Cerebellar cortex (tissue), 1 donor: ENCODE measurements at regions not wholly inside any gene's neighbourhood (a gene's known extent, or its start where the extent isn't known, plus 50 kb on each side); places are given as distances from the start of the nearest gene placed in this dataset.
"Not testable (repeated sequence)": the region's sequence is repeated elsewhere in the genome, so short reads cannot be mapped to it uniquely, and the experiment has no call there.

Experiments used
- DNase-seq: peaks from one replicate; pipeline ENCODE4 v3.0.0-alpha.2; 2015; ENCODE audit warnings: low spot score

GRCh38 chr22:34743110-34743751 lies 322.7 kb upstream of the ISX start:
- DNase-seq: no peak

- no peak for DNase-seq
These were observed 305.5 kb upstream of the ISX start for GRCh38 chr22:34760276-34761008.

DNA sequence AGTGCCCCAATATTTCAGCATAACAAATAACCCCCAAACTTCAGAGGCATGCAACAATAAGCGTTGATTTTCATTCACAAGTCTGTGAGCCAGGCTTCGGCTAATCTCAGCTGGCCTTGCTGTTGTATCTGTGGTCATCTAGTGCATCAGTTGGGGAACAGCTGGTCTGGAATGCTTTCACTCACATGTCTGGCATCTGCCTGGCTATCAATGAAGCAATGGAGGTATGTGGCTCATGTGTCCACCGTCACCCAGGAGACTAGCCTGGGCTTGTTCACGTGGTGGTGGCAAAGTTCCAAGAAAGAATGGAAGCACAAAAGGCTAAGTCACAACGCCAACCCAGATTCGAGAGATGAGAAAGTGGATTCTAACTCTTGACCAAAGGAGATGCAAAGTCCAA lies 304.8 kb upstream of the ISX start:
- no peak for DNase-seq

GRCh38 chr22:34763496-34763895 lies 302.5 kb upstream of the ISX start:
- no peak for DNase-seq

- DNase-seq: no peak
These were observed 300.8 kb upstream of the ISX start for GRCh38 chr22:34765115-34765514.

- no peak for DNase-seq
These were observed 296.6 kb upstream of the ISX start for GRCh38 chr22:34769361-34769760.

GRCh38 chr22:34776817-34777216 lies 289.1 kb upstream of the ISX start:
- no peak for DNase-seq

GRCh38 chr22:34781681-34782080 lies 284.3 kb upstream of the ISX start:
- no peak for DNase-seq

DNA sequence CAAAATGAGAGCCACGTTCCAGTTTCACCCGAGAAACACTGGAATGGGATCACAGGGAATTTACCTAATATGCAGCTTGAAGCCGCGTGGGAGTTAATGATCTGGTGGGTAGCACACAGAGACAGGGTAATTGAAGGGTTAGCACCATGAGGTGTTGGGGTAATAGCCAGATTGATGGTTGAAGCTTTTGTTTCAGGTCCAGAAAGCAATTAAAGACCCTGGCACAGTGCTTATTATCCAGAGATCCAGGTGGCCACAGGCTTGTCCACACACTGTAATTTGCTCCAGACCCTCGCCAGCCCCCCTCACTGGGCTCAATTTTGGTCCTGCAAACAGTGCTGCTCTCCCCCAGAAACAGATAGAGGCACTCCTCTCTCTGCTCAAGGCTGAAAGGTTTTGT lies 282.5 kb upstream of the ISX start:
- no peak for DNase-seq

- DNase-seq: no peak
These were observed 281.9 kb upstream of the ISX start for GRCh38 chr22:34784056-34784455.

GRCh38 chr22:34797826-34798225 lies 268.1 kb upstream of the ISX start:
- no peak for DNase-seq

DNA sequence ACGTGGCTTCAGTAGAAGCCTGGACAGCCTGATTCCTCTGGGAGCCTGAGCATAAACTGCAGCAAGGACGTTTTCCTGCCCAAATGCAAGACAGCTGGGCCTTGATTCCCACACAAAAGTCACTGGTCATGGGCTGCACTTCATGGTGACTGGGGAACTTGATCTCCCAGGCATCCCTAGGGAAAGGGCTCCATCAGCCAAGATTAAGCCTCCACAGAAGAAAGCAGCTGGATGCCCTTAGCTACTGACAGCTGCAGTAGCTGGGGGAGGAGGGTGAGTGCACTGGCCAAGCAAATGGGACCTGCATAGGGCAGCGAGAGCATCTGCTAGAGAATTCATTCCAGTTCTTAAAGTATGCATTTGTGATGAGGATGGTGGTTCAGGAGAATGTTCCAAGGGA lies 267.4 kb upstream of the ISX start:
- no peak for DNase-seq

DNA sequence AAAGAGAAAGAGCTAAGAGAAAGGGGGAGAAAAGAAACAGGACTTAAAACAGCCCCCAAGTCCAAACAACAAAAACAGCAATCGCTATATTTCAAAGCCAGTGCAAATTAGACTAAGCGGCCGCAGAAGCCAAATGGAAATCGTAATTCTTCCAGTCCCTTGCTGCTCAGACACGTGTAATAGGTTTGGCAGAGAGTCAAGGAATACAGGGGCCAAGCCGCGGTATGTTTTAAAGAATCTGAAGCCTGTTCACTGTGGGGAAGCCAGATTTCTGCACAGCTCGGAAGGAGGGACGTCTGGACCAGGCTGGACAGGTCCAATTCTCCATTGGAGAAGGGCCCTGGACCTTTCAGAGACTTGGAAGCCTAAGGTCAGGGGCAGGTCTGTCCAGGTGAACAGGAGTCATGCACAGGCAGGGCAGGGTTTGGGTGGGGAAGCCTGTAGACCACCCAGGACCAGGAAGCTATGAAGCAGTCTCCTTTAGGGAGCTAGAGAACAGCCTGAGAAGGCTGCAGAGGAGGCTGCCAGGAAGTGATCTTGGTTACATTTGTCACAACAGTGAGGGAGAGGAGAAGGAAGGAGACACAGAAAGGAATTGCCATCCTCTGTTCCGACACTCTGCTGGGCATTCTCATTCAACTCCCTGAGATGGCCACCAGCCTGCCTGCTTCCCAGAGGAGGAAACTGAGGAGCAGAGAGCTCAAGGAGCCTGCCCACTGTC lies 265.5 kb upstream of the ISX start:
- DNase-seq: no peak

DNA sequence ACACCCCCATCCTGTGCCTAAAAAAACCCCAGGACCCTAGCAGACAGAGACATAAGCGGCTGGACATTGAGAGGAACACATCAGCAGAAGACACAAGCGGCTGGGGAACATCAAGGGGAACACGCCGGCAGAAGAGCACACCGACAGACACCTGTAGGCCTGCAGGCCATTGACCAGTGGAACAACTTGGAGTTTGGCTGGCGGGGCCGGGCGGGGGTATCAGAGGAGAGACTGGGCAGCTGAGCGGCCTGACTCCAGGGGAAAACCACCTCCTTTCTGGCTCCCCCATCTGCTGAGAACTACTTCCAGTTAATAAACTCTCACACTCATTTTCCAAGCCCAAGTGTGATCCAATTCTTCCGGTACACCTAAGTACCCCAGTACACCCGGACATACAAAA lies 264.7 kb upstream of the ISX start:
- no peak for DNase-seq

DNA sequence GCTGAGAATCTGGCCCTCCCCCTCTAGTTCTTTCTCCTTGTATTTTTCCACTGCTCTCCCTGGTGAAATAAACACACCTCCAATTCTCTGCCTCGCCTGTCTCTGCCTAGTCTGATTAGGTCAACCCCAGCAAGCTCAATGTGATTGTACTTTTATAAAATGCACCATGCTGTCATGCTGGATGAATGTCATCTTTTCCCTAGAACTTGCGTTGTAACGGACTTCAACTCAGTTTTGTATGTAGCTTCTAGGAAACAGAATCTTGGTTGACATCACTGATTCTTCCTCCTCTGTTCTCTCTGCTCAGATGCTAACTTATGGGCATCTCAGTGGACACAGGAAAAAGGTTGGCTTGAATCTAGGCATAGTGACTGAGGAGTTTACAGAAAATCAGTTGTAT lies 261.9 kb upstream of the ISX start:
- DNase-seq: no peak

- DNase-seq: no peak
These were observed 261.4 kb upstream of the ISX start for GRCh38 chr22:34804604-34805003.

DNA sequence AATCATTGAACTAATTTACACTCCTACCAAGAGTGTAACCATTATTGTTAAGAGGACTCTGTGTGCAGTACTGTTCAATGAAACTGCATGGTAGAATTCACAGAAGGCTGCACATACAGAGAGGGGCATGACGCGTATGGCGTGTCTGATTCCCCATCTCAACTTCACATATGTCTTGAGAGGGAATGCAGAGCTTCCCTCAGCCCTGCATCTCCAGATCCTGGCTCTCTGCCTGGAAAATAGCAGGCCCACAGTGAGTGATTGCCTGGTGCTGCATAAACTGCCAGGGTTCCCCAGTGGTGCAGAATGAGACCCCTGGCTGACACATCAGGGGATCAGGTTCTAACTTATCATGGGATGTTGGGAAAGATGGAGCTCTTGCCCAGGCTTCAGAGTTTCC lies 260.2 kb upstream of the ISX start:
- DNase-seq: no peak

DNA sequence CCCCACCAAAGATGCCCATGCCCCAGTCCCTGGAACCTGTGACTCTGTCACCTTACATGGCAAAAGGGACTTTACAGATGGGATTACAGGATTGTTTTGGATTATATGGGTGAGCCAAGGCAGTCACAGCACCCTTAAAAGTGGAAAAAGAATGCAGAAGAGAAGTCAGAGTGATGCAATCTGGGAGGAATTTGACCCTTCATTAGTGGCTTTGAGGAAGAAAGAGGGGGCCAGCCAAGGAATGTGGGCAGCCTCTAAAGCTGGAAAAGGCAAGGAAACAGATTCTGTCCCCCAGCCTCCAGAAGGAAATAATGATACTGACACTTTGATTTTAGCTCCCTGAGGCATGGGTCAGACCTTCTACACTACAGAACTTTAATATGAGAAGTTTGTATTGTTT lies 257.3 kb upstream of the ISX start:
- DNase-seq: no peak

DNA sequence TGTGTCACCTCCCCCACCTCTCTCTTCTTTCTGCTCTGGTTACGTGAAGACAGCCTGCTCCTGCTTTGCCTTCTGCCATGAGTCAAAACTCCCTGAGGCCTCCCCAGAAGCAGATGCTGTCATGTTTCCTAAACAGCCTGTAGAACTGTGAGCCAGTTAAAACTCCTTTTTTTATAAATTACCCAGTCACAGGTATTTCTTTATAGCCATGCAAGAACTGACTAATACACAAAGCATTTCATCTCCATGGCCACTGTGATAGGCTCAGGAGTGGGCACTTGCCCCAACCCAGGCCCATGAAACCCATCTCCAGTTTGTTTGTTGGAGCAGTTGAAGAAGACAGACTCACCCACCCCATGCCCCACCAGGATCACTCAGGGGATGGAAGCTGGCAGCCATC lies 253.3 kb upstream of the ISX start:
- no peak for DNase-seq

GRCh38 chr22:34814260-34815025 lies 251.5 kb upstream of the ISX start:
- DNase-seq: no peak

DNA sequence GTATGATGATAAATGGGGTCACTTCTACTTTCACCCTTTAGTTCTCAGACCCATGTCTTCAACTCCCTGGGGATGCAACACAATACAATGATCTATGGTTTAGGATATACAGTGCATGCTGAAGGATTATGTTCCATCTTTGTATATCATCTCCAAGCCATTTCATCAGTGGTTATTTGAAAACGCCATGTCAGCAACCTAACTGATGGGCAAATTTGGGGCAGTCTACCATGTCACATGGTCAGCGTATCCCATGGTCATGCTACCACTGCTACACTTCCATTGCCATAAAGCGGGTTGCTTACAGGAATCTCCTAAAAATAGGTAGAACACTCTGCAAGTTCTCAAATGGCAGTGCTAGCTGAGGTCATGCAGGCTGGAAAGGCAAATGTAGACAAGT lies 236.5 kb upstream of the ISX start:
- no peak for DNase-seq

DNA sequence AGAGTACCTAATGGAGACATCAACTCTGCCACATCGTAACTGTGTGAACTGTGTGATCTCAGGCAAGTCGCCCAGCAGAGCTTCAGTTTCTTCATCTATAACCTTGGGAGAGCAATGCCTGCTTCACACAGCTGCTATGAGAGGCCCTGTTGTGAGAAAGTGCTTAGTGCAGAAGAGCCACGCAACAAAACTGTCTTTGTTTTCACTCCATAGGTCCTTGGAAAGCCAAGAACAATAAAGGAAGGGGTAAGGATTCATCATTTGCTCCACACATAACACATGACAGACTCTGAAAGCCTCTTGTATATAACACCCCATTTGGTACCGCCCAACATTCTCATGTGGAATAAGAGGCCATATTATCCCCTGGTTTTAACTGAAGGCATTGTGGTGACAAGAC lies 231.9 kb upstream of the ISX start:
- no peak for DNase-seq

GRCh38 chr22:34834541-34834940 lies 231.4 kb upstream of the ISX start:
- DNase-seq: not testable (repeated sequence)
